MM.1S (cell line): ENCODE measurements at regions not wholly inside any gene's neighbourhood (a gene's known extent, or its start where the extent isn't known, plus 50 kb on each side); places are given as distances from the start of the nearest gene placed in this dataset.

Experiments used
- DNase-seq: peaks from one replicate; pipeline ENCODE4 v3.0.0-alpha.2; 2015
- H2AFZ ChIP-seq: fragments of 300-600 bp; sonication (generic); 2 replicates; pipeline ENCODE4 v1.6.0; 2016; ENCODE audit warnings: antibody characterized with exemption, low read length
- H3F3A ChIP-seq: fragments of 300-600 bp; sonication (generic); 2 replicates; pipeline ENCODE4 v1.6.1; 2016; ENCODE audit warnings: mild to moderate bottlenecking, antibody characterized with exemption, low read length, moderate library complexity, mixed read lengths; ENCODE audit not compliant: insufficient read depth
- H3K27ac ChIP-seq: fragments of 300-600 bp; sonication (generic); 2 replicates; pipeline ENCODE4 v1.5.1; 2016; ENCODE audit warnings: mild to moderate bottlenecking, low read length
- H3K27me3 ChIP-seq: fragments of 300-600 bp; sonication (generic); replicated peaks from 2 replicates; pipeline ENCODE4 v1.6.0; 2016; ENCODE audit warnings: low read length; ENCODE audit not compliant: insufficient read depth
- H3K36me3 ChIP-seq: fragments of 300-600 bp; sonication (generic); replicated peaks from 2 replicates; pipeline ENCODE4 v1.6.1; 2016; ENCODE audit warnings: mild to moderate bottlenecking, low read length, mixed read lengths; ENCODE audit not compliant: insufficient read depth
- H3K4me1 ChIP-seq: fragments of 300-600 bp; sonication (generic); 2 replicates; pipeline ENCODE4 v1.6.1; 2016; ENCODE audit warnings: low read length, mixed read lengths
- H3K4me2 ChIP-seq: fragments of 300-600 bp; sonication (generic); 2 replicates; pipeline ENCODE4 v1.6.0; 2016; ENCODE audit warnings: low read depth, low read length
- H3K4me3 ChIP-seq: fragments of 300-600 bp; sonication (generic); 2 replicates; pipeline ENCODE4 v1.5.1; 2016; ENCODE audit warnings: low read length, mixed read lengths
- H3K79me2 ChIP-seq: fragments of 300-600 bp; sonication (generic); 2 replicates; pipeline ENCODE4 v1.6.1; 2016; ENCODE audit warnings: mixed run types, low read length, mixed read lengths
- H3K9ac ChIP-seq: fragments of 300-600 bp; sonication (generic); 2 replicates; pipeline ENCODE4 v1.6.1; 2016; ENCODE audit warnings: low read length, mixed read lengths
- H3K9me2 ChIP-seq: fragments of 300-600 bp; sonication (generic); replicated peaks from 2 replicates; pipeline ENCODE4 v1.6.1; 2016; ENCODE audit warnings: mild to moderate bottlenecking, low read length, mixed read lengths; ENCODE audit not compliant: insufficient read depth
- H3K9me3 ChIP-seq: fragments of 300-600 bp; sonication (generic); replicated peaks from 2 replicates; pipeline ENCODE4 v1.6.1; 2016; ENCODE audit warnings: mild to moderate bottlenecking, low read length, mixed read lengths; ENCODE audit not compliant: insufficient read depth
- H4K20me1 ChIP-seq: fragments of 300-600 bp; sonication (generic); 2 replicates; pipeline ENCODE4 v1.6.1; 2016; ENCODE audit warnings: mild to moderate bottlenecking, low read length, moderate library complexity, mixed read lengths; ENCODE audit not compliant: insufficient read depth
- CTCF ChIP-seq: fragments of 300-600 bp; sonication (generic); IDR thresholded peaks from 2 replicates; pipeline ENCODE4 v1.5.1; 2016; ENCODE audit warnings: antibody characterized with exemption, low read length, mixed read lengths
- EZH2 ChIP-seq: fragments of 300-600 bp; sonication (generic); optimal IDR thresholded peaks from 2 replicates; pipeline ENCODE3; 2017; ENCODE audit warnings: low read depth, mild to moderate bottlenecking, antibody characterized with exemption, low read length, mixed read lengths
- EZH2phosphoT487 ChIP-seq: fragments of 300-600 bp; sonication (generic); IDR thresholded peaks from 2 replicates; pipeline ENCODE4 v1.6.1; 2018; ENCODE audit warnings: antibody characterized with exemption, low read length

- Histone ChIP-seq H3K9me3 (no peaks in the 10 kb centered on the region), H3K27ac (no peak overlapping the region), H3F3A (no peaks in the 10 kb centered on the region), H3K4me1 (no peaks in the 10 kb centered on the region), H3K4me3 (no peak overlapping the region), H2AFZ (no peak overlapping the region), H3K79me2 (no peaks in the 10 kb centered on the region), H3K36me3 (no peaks in the 10 kb centered on the region), H3K9me2 (no peaks in the 10 kb centered on the region), H3K4me2 (no peak overlapping the region), H3K27me3 (no peaks in the 10 kb centered on the region), H3K9ac (no peak overlapping the region), H4K20me1 (no peaks in the 10 kb centered on the region)
- no peak for DNase-seq
- TF ChIP-seq EZH2phosphoT487 (no peak), CTCF (no peak), EZH2 (no peak)
These were observed 50.3 kb upstream of the SPRED1 start for GRCh38 chr15:38202361-38202760.
